IMR-90 (cell line): ENCODE measurements at regions not wholly inside any gene's neighbourhood (a gene's known extent, or its start where the extent isn't known, plus 50 kb on each side); places are given as distances from the start of the nearest gene placed in this dataset.

Experiments used
- ATAC-seq: fragments of 200-7000 bp; cut with Tn5 transposase; 2 replicates; pipeline ENCODE4 v1.9.1; 2020; ENCODE audit warnings: low read depth, mild to moderate bottlenecking, moderate library complexity
- BruUV-seq: library from RNA; stranded (reverse); fragments of 400-500 nt; replicated peaks from 2 replicates; lab custom pipeline; 2021; lab: Mats Ljungman, UMichigan
- CTCF ChIA-PET: fragments of 300-600 bp; formaldehyde crosslinking; extraction: SDS; loops from one replicate; lab custom pipeline; 2021; ENCODE audit warnings: antibody characterized with exemption; lab: Yijun Ruan, JAX
- POLR2A ChIA-PET: fragments of 300-600 bp; sonication (Branson Sonifier 250); formaldehyde crosslinking; loops from one replicate; lab custom pipeline; 2022; ENCODE audit warnings: antibody characterized with exemption; ENCODE audit not compliant: unreplicated experiment; lab: Charles Lee
- DNase-seq: peaks from one replicate; pipeline ENCODE4 v3.0.0; 2013
- H2AFZ ChIP-seq: replicated peaks from 2 replicates; pipeline ENCODE3; 2013; ENCODE audit warnings: low read length, mild to moderate bottlenecking; ENCODE audit not compliant: poor library complexity
- H2AK5ac ChIP-seq: 2 replicates; pipeline ENCODE4 v1.6.1; 2013; ENCODE audit warnings: low read depth, low read length, inconsistent platforms
- H2AK9ac ChIP-seq: replicated peaks from 2 replicates; pipeline ENCODE3; 2013; ENCODE audit warnings: mild to moderate bottlenecking, low read depth, low read length, moderate library complexity; ENCODE audit not compliant: poor library complexity
- H2BK120ac ChIP-seq: 2 replicates; pipeline ENCODE4 v1.6.1; 2013; ENCODE audit warnings: low read depth, low read length, inconsistent platforms
- H2BK15ac ChIP-seq: 3 replicates; pipeline ENCODE4 v1.6.1; 2013; ENCODE audit warnings: low read depth, low read length, inconsistent platforms
- H2BK20ac ChIP-seq: 2 replicates; pipeline ENCODE4 v1.6.1; 2013; ENCODE audit warnings: low read depth, mild to moderate bottlenecking, inconsistent platforms, low read length, moderate library complexity
- H2BK5ac ChIP-seq: 2 replicates; pipeline ENCODE4 v1.6.1; 2013; ENCODE audit warnings: mild to moderate bottlenecking, low read depth, low read length, inconsistent platforms; ENCODE audit not compliant: poor library complexity, severe bottlenecking
- H3K14ac ChIP-seq: replicated peaks from 2 replicates; pipeline ENCODE4 v1.6.1; 2013; ENCODE audit warnings: low read depth, low read length, inconsistent platforms
- H3K18ac ChIP-seq: 2 replicates; pipeline ENCODE4 v1.6.1; 2013; ENCODE audit warnings: low read depth, low read length, control low read depth
- H3K23ac ChIP-seq: 2 replicates; pipeline ENCODE4 v1.6.1; 2013; ENCODE audit warnings: low read depth, low read length, inconsistent platforms
- H3K27ac ChIP-seq: 2 replicates; pipeline ENCODE4 v1.5.1; 2013; ENCODE audit warnings: mild to moderate bottlenecking, control low read depth, low read length; ENCODE audit not compliant: insufficient read depth
- H3K27me3 ChIP-seq: 2 replicates; pipeline ENCODE4 v1.6.1; 2013; ENCODE audit warnings: low read length; ENCODE audit not compliant: control insufficient read depth, insufficient read depth
- H3K36me3 ChIP-seq: 2 replicates; pipeline ENCODE4 v1.6.1; 2013; ENCODE audit warnings: low read length, mixed read lengths; ENCODE audit not compliant: control insufficient read depth, insufficient read depth
- H3K4ac ChIP-seq: 2 replicates; pipeline ENCODE4 v1.6.1; 2013; ENCODE audit warnings: low read depth, low read length, inconsistent platforms
- H3K4me1 ChIP-seq: 2 replicates; pipeline ENCODE4 v1.6.1; 2013; ENCODE audit warnings: low read length, mixed read lengths; ENCODE audit not compliant: control insufficient read depth, insufficient read depth
- H3K4me2 ChIP-seq: 2 replicates; pipeline ENCODE4 v1.6.1; 2013; ENCODE audit warnings: low read depth, mild to moderate bottlenecking, control low read depth, low read length, moderate library complexity
- H3K4me3 ChIP-seq: 2 replicates; pipeline ENCODE4 v1.5.1; 2013; ENCODE audit warnings: low read depth, mild to moderate bottlenecking, control low read depth, low read length, moderate library complexity; ENCODE audit not compliant: insufficient read depth
- H3K56ac ChIP-seq: 2 replicates; pipeline ENCODE4 v1.6.1; 2013; ENCODE audit warnings: low read length, inconsistent platforms; ENCODE audit not compliant: insufficient read depth; ENCODE audit errors: extremely low read depth
- H3K79me1 ChIP-seq, 2 experiments: 2 replicates each; pipeline ENCODE4 v1.6.1; 2013; ENCODE audit warnings: low read length in 2 of 2, inconsistent platforms in 1 of 2, low read depth in 1 of 2
- H3K9ac ChIP-seq: 2 replicates; pipeline ENCODE4 v1.6.1; 2013; ENCODE audit warnings: low read depth, low read length, control low read depth
- H3K9me1 ChIP-seq: 2 replicates; pipeline ENCODE4 v1.6.1; 2013; ENCODE audit warnings: low read length, inconsistent platforms; ENCODE audit not compliant: insufficient read depth
- H3K9me3 ChIP-seq: 2 replicates; pipeline ENCODE4 v1.6.1; 2013; ENCODE audit warnings: low read length; ENCODE audit not compliant: control insufficient read depth, insufficient read depth
- H4K20me1 ChIP-seq: 2 replicates; pipeline ENCODE4 v1.6.1; 2013; ENCODE audit warnings: low read length, inconsistent platforms; ENCODE audit not compliant: insufficient read depth
- H4K5ac ChIP-seq: 2 replicates; pipeline ENCODE4 v1.6.1; 2013; ENCODE audit warnings: mild to moderate bottlenecking, low read depth, low read length, control low read depth
- H4K8ac ChIP-seq, 2 experiments: 2 replicates each; pipeline ENCODE4 v1.6.1; 2013; ENCODE audit warnings: low read depth in 2 of 2, low read length in 2 of 2, control low read depth in 1 of 2, inconsistent platforms in 1 of 2
- H4K91ac ChIP-seq: 2 replicates; pipeline ENCODE4 v1.6.1; 2013; ENCODE audit warnings: low read depth, low read length, inconsistent platforms; ENCODE audit not compliant: insufficient read depth
- CEBPB ChIP-seq: IDR thresholded peaks from 2 replicates; pipeline ENCODE4 v1.6.1; 2012; ENCODE audit warnings: low read depth, low read length, improper control_type of control experiment
- RCOR1 ChIP-seq: IDR thresholded peaks from 2 replicates; pipeline ENCODE4 v1.6.1; 2012; ENCODE audit warnings: mild to moderate bottlenecking, low read length, improper control_type of control experiment; ENCODE audit not compliant: insufficient replicate concordance
- WGBS, 2 experiments: methylation state at CpG; one replicate each; pipeline versions ENCODE4 v1.1.5 to v1.1.7; 2013; ENCODE audit warnings: missing lambda C conversion rate in 2 of 2; ENCODE audit not compliant: insufficient read length in 1 of 2; ENCODE audit errors: extremely low coverage in 2 of 2; 5-methylcytosine and 5-hydroxymethylcytosine counted together
- dilution Hi-C: fragments of 300-500 bp; cut with HindIII; formaldehyde crosslinking; loops from one replicate; pipeline ENCODE4 v1.14.3; 2018; ENCODE audit warnings: low sequenced_read_pairs; ENCODE audit not compliant: unreplicated experiment
- in situ Hi-C: fragments of 300-500 bp; cut with MboI; formaldehyde crosslinking; loops from 3 replicates; pipeline ENCODE4 v1.14.3; 2019; ENCODE audit warnings: low sequenced_read_pairs, inconsistent platforms, mixed read lengths
- intact Hi-C: fragments of 100-400 bp; cut with micrococcal nuclease; formaldehyde crosslinking; loops from 2 replicates; pipeline ENCODE4 v1.10.0; 2022

GRCh38 chr9:82202808-82203207 is 214.2 kb downstream of the SPATA31D1 start:
- Histone ChIP-seq H3K27ac (no peak overlapping the region), H3K4me1 (no peaks in the 10 kb centered on the region), H2AFZ (no peak overlapping the region), H3K14ac (no peak overlapping the region), H3K4me3 (no peak overlapping the region), H2BK120ac (no peak overlapping the region), H4K20me1 (no peaks in the 10 kb centered on the region), H3K4ac (no peak overlapping the region), H3K36me3 (no peaks in the 10 kb centered on the region), H3K4me2 (no peak overlapping the region), H3K18ac (no peak overlapping the region), H2BK20ac (no peak overlapping the region), H3K9me3 (no peaks in the 10 kb centered on the region), H2BK5ac (no peak overlapping the region), H3K56ac (no peak overlapping the region), H4K8ac (no peak overlapping the region), H3K79me1 (no peaks in the 10 kb centered on the region), H3K9ac (no peak overlapping the region), H3K27me3 (no peaks in the 10 kb centered on the region), H2AK5ac (no peak overlapping the region), H2BK15ac (no peak overlapping the region), H3K23ac (no peak overlapping the region), H4K5ac (no peak overlapping the region), H4K91ac (no peak overlapping the region), H3K9me1 (no peaks in the 10 kb centered on the region), H2AK9ac (no peak overlapping the region)
- DNase-seq (peak; percentile 81), ATAC-seq (peak; percentile 70)
- WGBS, 2 experiments: no CpG with 5 or more reads among the region's 4 CpGs
- dilution Hi-C loops: no loop called here
- ChIA-PET POLR2A (no interaction called here), CTCF (interaction anchor here (1.6 kb wide), 1 partner anchor 9 kb away, joined by 3 read pairs; no protein-coding TSS in a partner anchor)
- TF ChIP-seq RCOR1 (no peak), CEBPB (peak; percentile 88)
- no TSS peak for BruUV-seq
- in situ Hi-C loops: no loop called here
- intact Hi-C loops: loop anchor here (1.0 kb wide), 1 partner anchor 120 kb away; no protein-coding TSS in a partner anchor
